Left lung (tissue), 4 donors: ENCODE measurements at regions not wholly inside any gene's neighbourhood (a gene's known extent, or its start where the extent isn't known, plus 50 kb on each side); places are given as distances from the start of the nearest gene placed in this dataset.

Experiments used
- ATAC-seq: fragments of 200-7000 bp; cut with Tn5 transposase; one replicate; pipeline ENCODE4 v1.9.1; 2020; ENCODE audit warnings: moderate library complexity
- DNase-seq, 4 donors: peaks; one replicate each; pipeline ENCODE4 v3.0.0-alpha.2; 2013 to 2020
- H3K27ac ChIP-seq, 2 donors: fragments of 200-600 bp; sonication (generic) in 1 of 2; one replicate each; pipeline versions ENCODE4 v1.5.0 to v1.8.0; 2020 to 2021
- H3K27me3 ChIP-seq, 2 donors: fragments of 200-600 bp; sonication (generic) in 1 of 2; one replicate each; pipeline versions ENCODE4 v1.5.0 to v1.8.0; 2020 to 2021
- H3K36me3 ChIP-seq, 2 donors: fragments of 200-600 bp; sonication (generic) in 1 of 2; one replicate each; pipeline versions ENCODE4 v1.5.0 to v1.8.0; 2020 to 2021
- H3K4me1 ChIP-seq, 2 donors: fragments of 200-600 bp; one replicate each; pipeline ENCODE4 v1.8.0; 2021
- H3K4me3 ChIP-seq, 2 donors: fragments of 200-600 bp; sonication (generic) in 1 of 2; one replicate each; pipeline versions ENCODE4 v1.5.0 to v1.8.0; 2020 to 2021; ENCODE audit warnings: mild to moderate bottlenecking in 1 of 2
- H3K9me3 ChIP-seq, 2 donors: fragments of 200-600 bp; sonication (generic) in 1 of 2; one replicate each; pipeline versions ENCODE4 v1.5.0 to v1.8.0; 2020 to 2021
- intact Hi-C, 2 donors: fragments of 100-400 bp; cut with DNase I; formaldehyde crosslinking; loops; one replicate each; pipeline versions ENCODE4 v1.11.2 to v1.14.2; 2022
- TF ChIP-seq, protein P1 (sequence below), 2 donors: fragments of 200-600 bp; sonication (generic) in 1 of 2; IDR thresholded peaks; one replicate each; pipeline versions ENCODE4 v1.5.0 to v1.8.0; 2021; ENCODE audit warnings: antibody characterized with exemption in 2 of 2
- donor health status: DM: no; HTN: yes; CAD: no.
- donor health status: DM: no; HTN: no; CAD: no.

DNA sequence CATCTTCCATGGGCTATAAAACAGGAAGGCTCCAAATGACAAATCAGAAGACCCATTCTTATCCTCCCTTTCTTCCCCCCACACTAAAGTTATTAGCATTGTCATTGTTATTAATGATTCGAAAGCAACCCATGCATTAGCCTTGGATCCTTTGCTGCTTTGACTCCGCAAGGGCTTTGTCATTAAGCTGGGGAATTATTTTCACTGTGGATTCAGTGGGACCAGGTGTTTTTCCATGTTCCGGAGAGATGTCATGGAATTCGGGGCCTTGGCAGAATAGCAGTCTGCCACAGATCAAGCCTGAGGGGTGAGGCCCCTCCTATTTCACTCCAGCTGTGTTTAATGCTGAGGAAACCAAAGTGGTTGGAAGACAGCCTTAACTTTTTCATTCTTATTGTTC, 357.1 kb downstream of the EN1 start:
- ATAC-seq, result no peak
- TF ChIP-seq, protein P1, sequence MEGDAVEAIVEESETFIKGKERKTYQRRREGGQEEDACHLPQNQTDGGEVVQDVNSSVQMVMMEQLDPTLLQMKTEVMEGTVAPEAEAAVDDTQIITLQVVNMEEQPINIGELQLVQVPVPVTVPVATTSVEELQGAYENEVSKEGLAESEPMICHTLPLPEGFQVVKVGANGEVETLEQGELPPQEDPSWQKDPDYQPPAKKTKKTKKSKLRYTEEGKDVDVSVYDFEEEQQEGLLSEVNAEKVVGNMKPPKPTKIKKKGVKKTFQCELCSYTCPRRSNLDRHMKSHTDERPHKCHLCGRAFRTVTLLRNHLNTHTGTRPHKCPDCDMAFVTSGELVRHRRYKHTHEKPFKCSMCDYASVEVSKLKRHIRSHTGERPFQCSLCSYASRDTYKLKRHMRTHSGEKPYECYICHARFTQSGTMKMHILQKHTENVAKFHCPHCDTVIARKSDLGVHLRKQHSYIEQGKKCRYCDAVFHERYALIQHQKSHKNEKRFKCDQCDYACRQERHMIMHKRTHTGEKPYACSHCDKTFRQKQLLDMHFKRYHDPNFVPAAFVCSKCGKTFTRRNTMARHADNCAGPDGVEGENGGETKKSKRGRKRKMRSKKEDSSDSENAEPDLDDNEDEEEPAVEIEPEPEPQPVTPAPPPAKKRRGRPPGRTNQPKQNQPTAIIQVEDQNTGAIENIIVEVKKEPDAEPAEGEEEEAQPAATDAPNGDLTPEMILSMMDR (IDR thresholded peaks at IDR 0.05), result no peak
- no peak for DNase-seq
- Histone ChIP-seq H3K27me3 (no peaks in the 10 kb centered on the region), H3K4me1 (no peaks in the 10 kb centered on the region), H3K27ac (no peak overlapping the region), H3K9me3 (peaks cover 0 to 3% of the 10 kb centered on the region in 2 donors), H3K4me3 (no peak overlapping the region), H3K36me3 (no peaks in the 10 kb centered on the region)
- intact Hi-C loops, result no loop called here

DNA sequence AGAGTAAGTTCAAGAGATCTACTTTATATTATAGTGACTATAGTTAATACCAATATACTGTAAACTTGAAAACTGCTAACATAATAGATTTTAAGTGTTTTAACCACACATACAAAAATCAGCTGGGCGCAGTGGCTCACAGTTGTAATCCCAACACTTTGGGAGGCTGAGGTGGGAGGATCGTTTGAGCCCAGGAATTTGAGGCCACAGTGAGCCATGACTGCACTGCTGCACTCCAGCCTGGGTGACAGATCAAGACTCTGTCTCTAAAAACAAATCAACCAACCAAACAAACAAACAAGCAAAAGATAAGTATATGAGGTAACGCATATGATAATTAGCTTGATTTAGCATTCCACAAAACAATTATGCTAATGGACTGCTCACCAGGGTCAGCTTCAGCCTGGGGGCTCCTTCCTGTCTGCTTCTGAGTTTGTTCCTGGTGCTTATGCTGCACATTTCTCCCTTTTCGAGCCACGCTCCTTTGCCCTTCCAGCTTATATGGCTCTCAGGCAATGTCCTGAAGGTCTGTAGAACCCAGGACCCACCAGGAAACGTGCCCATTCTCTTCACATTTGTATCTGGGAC, 357.6 kb downstream of the EN1 start:
- Histone ChIP-seq H3K27me3 (no peaks in the 10 kb centered on the region), H3K4me1 (no peaks in the 10 kb centered on the region), H3K36me3 (no peaks in the 10 kb centered on the region), H3K27ac (no peak overlapping the region), H3K9me3 (peaks cover 0 to 3% of the 10 kb centered on the region in 2 donors), H3K4me3 (no peak overlapping the region)
- TF ChIP-seq, protein P1 (IDR thresholded peaks at IDR 0.05), result no peak
- DNase-seq, result no peak
- ATAC-seq, result no peak
- intact Hi-C loops, result no loop called here

DNA sequence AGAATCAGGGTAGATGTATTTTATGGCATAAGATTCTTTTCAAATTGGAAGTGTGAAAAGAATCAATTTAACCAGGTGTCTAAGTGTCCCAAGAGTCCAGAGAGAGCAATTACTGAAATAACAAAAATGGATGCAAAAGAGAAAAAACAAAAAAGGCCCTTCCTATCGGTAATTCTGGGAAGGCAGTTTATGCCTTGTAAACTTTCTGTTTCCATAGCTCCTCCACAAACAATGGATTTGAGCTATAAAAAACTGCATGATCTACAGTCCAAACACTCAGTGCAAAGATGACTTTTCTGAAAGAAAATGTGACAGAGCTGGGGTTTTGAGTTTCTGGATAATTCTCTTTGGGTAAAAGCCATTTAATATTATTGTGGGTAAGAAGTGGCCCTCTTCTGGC, 366.1 kb downstream of the EN1 start:
- DNase-seq, result no peak
- H3K9me3 ChIP-seq, result no peaks in the 10 kb centered on the region
- no peak for ATAC-seq
- no peak overlapping the region for H3K4me3 ChIP-seq
- H3K36me3 ChIP-seq, result no peaks in the 10 kb centered on the region
- TF ChIP-seq, protein P1 (IDR thresholded peaks at IDR 0.05), result no peak
- H3K4me1 ChIP-seq, result no peaks in the 10 kb centered on the region
- H3K27ac ChIP-seq, result no peak overlapping the region
- intact Hi-C loops, result no loop called here
- H3K27me3 ChIP-seq, result peaks cover 0 to 10% of the 10 kb centered on the region in 2 donors

DNA sequence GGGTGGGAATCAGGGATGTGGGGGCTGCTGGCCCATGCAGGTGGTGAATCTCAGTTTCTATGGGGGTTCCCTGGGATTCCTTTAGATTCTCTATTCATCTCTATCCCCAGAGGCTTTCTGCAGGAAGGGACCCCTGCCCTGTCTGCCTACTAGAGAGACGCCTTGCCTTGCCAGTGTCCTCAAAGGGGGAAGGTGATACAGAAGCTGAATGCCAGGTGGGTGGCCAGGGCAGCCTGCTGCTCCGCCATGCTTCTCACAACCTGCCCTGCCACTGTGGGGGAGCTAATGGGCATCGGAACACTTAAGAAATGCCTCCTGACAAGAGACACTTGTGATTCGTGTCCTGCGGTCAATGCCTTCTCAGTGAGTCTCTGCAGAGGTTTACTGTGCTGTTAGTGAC, 368.4 kb downstream of the EN1 start:
- no peaks in the 10 kb centered on the region for H3K4me1 ChIP-seq
- intact Hi-C loops, result no loop called here
- peaks cover 0 to 26% of the 10 kb centered on the region in 2 donors for H3K27me3 ChIP-seq
- no peak overlapping the region for H3K27ac ChIP-seq
- no peak for ATAC-seq
- H3K36me3 ChIP-seq, result no peaks in the 10 kb centered on the region
- TF ChIP-seq, protein P1 (IDR thresholded peaks at IDR 0.05), result no peak
- no peak for DNase-seq
- no peak overlapping the region for H3K4me3 ChIP-seq
- H3K9me3 ChIP-seq, result no peaks in the 10 kb centered on the region

DNA sequence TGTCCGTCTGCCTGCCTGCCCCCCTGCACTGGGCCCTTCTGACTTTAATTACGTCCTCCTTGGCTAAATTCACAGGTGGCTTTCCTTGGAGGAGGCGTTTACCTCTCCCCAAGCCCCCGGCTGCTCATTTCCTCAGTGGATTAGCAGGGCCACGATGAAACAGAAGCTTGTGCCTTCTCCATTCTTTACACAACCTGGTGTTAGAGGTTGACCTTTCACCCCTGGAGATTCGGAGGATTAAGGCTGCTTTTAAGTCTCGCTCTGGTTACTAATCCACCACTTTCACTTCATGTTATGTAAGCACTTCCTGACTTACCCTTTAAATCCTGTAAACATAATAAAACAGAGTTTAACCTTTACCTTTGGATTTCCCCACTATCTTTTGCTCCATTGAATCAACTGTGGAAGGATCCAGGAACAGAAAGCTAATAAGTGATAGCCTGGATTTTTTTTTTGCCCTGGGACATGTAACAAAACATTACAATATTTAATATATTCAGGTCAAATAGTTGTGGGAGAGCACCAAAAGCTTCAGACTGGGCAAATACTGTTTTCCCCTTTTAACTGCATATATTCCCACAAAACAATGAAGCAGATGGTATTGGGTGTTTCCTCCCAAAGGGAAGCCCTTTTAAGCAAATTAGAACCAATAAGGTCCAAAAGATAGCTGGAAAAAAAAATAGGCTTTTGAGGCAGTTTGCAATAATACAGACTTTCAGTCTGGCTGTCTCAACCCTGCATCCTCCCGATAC, 370.2 kb downstream of the EN1 start:
- DNase-seq, result no peak
- no peak for ATAC-seq
- Histone ChIP-seq H3K9me3 (no peaks in the 10 kb centered on the region), H3K4me1 (no peaks in the 10 kb centered on the region), H3K36me3 (no peaks in the 10 kb centered on the region), H3K27ac (no peak overlapping the region), H3K4me3 (no peak overlapping the region), H3K27me3 (peaks cover 0 to 26% of the 10 kb centered on the region in 2 donors)
- intact Hi-C loops, result no loop called here
- TF ChIP-seq, protein P1 (IDR thresholded peaks at IDR 0.05), result no peak
